Liver (tissue), 8 donors: ENCODE measurements at regions not wholly inside any gene's neighbourhood (a gene's known extent, or its start where the extent isn't known, plus 50 kb on each side); places are given as distances from the start of the nearest gene placed in this dataset.

Experiments
- DNase-seq: peaks from one replicate; pipeline ENCODE4 v3.0.0-alpha.2; 2017; ENCODE audit warnings: low spot score
- H3K27ac ChIP-seq, 2 donors: one replicate each; pipeline ENCODE4 v1.7.0; 2013; ENCODE audit warnings: inconsistent platforms in 2 of 2, low read length in 2 of 2, control low read depth in 1 of 2, low read depth in 1 of 2, mild to moderate bottlenecking in 1 of 2
- H3K27me3 ChIP-seq, 4 donors: one replicate each; pipeline versions ENCODE4 v1.6.1 to v1.7.0; 2013; ENCODE audit warnings: low read length in 3 of 4, inconsistent platforms in 1 of 4, mild to moderate bottlenecking in 1 of 4, moderate library complexity in 1 of 4; ENCODE audit not compliant: control insufficient read depth in 4 of 4, insufficient read depth in 4 of 4
- H3K36me3 ChIP-seq, 4 donors: one replicate each; pipeline versions ENCODE4 v1.6.1 to v1.7.0; 2013; ENCODE audit warnings: low read length in 3 of 4, mild to moderate bottlenecking in 3 of 4, low read depth in 1 of 4, moderate library complexity in 1 of 4; ENCODE audit not compliant: control insufficient read depth in 4 of 4, insufficient read depth in 3 of 4
- H3K4me1 ChIP-seq, 4 donors: one replicate each; pipeline versions ENCODE4 v1.6.1 to v1.7.0; 2013; ENCODE audit warnings: low read length in 3 of 4, mild to moderate bottlenecking in 3 of 4, moderate library complexity in 1 of 4; ENCODE audit not compliant: control insufficient read depth in 4 of 4, insufficient read depth in 4 of 4
- H3K4me3 ChIP-seq, 3 donors: one replicate each; pipeline versions ENCODE4 v1.6.1 to v1.7.0; 2013; ENCODE audit warnings: low read length in 3 of 3, control low read depth in 1 of 3, low read depth in 1 of 3, mild to moderate bottlenecking in 1 of 3
- H3K9ac ChIP-seq, 2 donors: one replicate each; pipeline ENCODE4 v1.7.0; 2013; ENCODE audit warnings: low read length in 2 of 2, mild to moderate bottlenecking in 2 of 2, moderate library complexity in 2 of 2, control low read depth in 1 of 2, low read depth in 1 of 2
- H3K9me3 ChIP-seq, 4 donors: one replicate each; pipeline versions ENCODE4 v1.6.1 to v1.7.0; 2013; ENCODE audit warnings: low read length in 3 of 4; ENCODE audit not compliant: control insufficient read depth in 4 of 4
- ATF3 ChIP-seq: IDR thresholded peaks from 2 replicates; pipeline ENCODE4 v1.6.1; 2016; ENCODE audit warnings: antibody characterized with exemption
- CTCF ChIP-seq: fragments of 150-350 bp; IDR thresholded peaks from 2 replicates; pipeline ENCODE4 v1.5.1; 2017; ENCODE audit warnings: improper control_type of control experiment, low read depth, low read length; ENCODE audit not compliant: missing input control
- EGR1 ChIP-seq, 2 donors: IDR thresholded peaks; 2 replicates each; pipeline ENCODE4 v1.6.1; 2016 to 2018; ENCODE audit warnings: antibody characterized with exemption in 2 of 2, low read depth in 2 of 2
- FOXA1 ChIP-seq: IDR thresholded peaks from 2 replicates; pipeline ENCODE4 v1.6.1; 2016; ENCODE audit warnings: antibody characterized with exemption
- FOXA2 ChIP-seq: IDR thresholded peaks from 2 replicates; pipeline ENCODE4 v1.6.1; 2016; ENCODE audit warnings: antibody characterized with exemption
- GABPA ChIP-seq, 2 donors: IDR thresholded peaks in 1 of 2; conservative IDR thresholded peaks in 1 of 2; 2 replicates each; pipeline ENCODE4 v1.6.1; 2016; ENCODE audit warnings: antibody characterized with exemption in 2 of 2, mild to moderate bottlenecking in 1 of 2, moderate library complexity in 1 of 2
- HNF4A ChIP-seq, 2 donors: conservative IDR thresholded peaks; 2 replicates each; pipeline ENCODE4 v1.6.1; 2016; ENCODE audit warnings: antibody characterized with exemption in 2 of 2, mild to moderate bottlenecking in 2 of 2
- HNF4G ChIP-seq: IDR thresholded peaks from 2 replicates; pipeline ENCODE4 v1.6.1; 2016; ENCODE audit warnings: antibody characterized with exemption
- JUND ChIP-seq, 2 donors: IDR thresholded peaks; 2 replicates each; pipeline ENCODE4 v1.6.1; 2016; ENCODE audit warnings: antibody characterized with exemption in 2 of 2
- MAX ChIP-seq: IDR thresholded peaks from 2 replicates; pipeline ENCODE4 v1.6.1; 2016; ENCODE audit warnings: antibody characterized with exemption
- NR2F2 ChIP-seq: IDR thresholded peaks from 2 replicates; pipeline ENCODE4 v1.6.1; 2016; ENCODE audit warnings: antibody characterized with exemption
- RAD21 ChIP-seq, 2 donors: IDR thresholded peaks; 2 replicates each; pipeline ENCODE4 v1.6.1; 2016; ENCODE audit warnings: antibody characterized with exemption in 2 of 2, mild to moderate bottlenecking in 2 of 2
- REST ChIP-seq: IDR thresholded peaks from 2 replicates; pipeline ENCODE4 v1.6.1; 2016; ENCODE audit warnings: antibody characterized with exemption, mild to moderate bottlenecking
- RXRA ChIP-seq, 2 donors: IDR thresholded peaks; 2 replicates each; pipeline ENCODE4 v1.6.1; 2017 to 2018; ENCODE audit warnings: antibody characterized with exemption in 2 of 2, mild to moderate bottlenecking in 1 of 2
- SP1 ChIP-seq: IDR thresholded peaks from 2 replicates; pipeline ENCODE4 v1.6.1; 2018; ENCODE audit warnings: antibody characterized with exemption, mild to moderate bottlenecking
- YY1 ChIP-seq: IDR thresholded peaks from 2 replicates; pipeline ENCODE4 v1.6.1; 2016; ENCODE audit warnings: antibody characterized with exemption, mild to moderate bottlenecking
- ZBTB33 ChIP-seq: IDR thresholded peaks from 2 replicates; pipeline ENCODE4 v1.6.1; 2016; ENCODE audit warnings: antibody characterized with exemption
- WGBS: extraction: QIAGEN DNeasy Blood & Tissue Kit; methylation state at CpG from one replicate; pipeline ENCODE4 v1.1.7; 2013; 5-methylcytosine and 5-hydroxymethylcytosine counted together
- donor health status: healthy.
- donor health status: healthy.
- donor health status: healthy.
- donor health status: healthy.
- donor health status: healthy.

GRCh38 chr1:184152974-184153373 is 101.4 kb downstream of the TSEN15 start:
- TF ChIP-seq MAX (no peak), JUND (IDR thresholded peaks at IDR 0.05) (no peak), RXRA (IDR thresholded peaks at IDR 0.05) (no peak), FOXA2 (no peak), ZBTB33 (no peak), EGR1 (IDR thresholded peaks at IDR 0.05; ENCODE audit: low read depth in 2 of 2) (no peak), SP1 (no peak), CTCF (no peak), GABPA (IDR thresholded peaks at IDR 0.05 in 1 of 2, conservative IDR thresholded peaks at IDR 0.05 in 1 of 2) (no peak), HNF4A (conservative IDR thresholded peaks at IDR 0.05) (no peak), YY1 (no peak), ATF3 (no peak), HNF4G (no peak), NR2F2 (no peak), REST (no peak)
- Histone ChIP-seq H3K4me1 (no peaks in the 10 kb centered on the region), H3K9me3 (no peaks in the 10 kb centered on the region), H3K9ac (peak overlapping the region in 1 of 2 donors; percentile 6), H3K27ac (peak overlapping the region; percentile 26 to 79), H3K27me3 (no peaks in the 10 kb centered on the region), H3K4me3 (peak overlapping the region in 2 of 3 donors; percentile 1 to 40), H3K36me3 (no peaks in the 10 kb centered on the region)
- DNase-seq: no peak
- WGBS: 44% methylated on average over 11 of the region's 11 CpGs

- no peak overlapping the region for H3K27ac ChIP-seq
- no peak for TF ChIP-seq FOXA2
- no peak for TF ChIP-seq EGR1 (IDR thresholded peaks at IDR 0.05; ENCODE audit: low read depth in 2 of 2)
- no peak for TF ChIP-seq HNF4G
- no peak for TF ChIP-seq RXRA (IDR thresholded peaks at IDR 0.05)
- no peak for TF ChIP-seq CTCF
- no peak for TF ChIP-seq RAD21 (IDR thresholded peaks at IDR 0.05)
- no peak for TF ChIP-seq REST
- no peak for TF ChIP-seq YY1
- no peak for TF ChIP-seq JUND (IDR thresholded peaks at IDR 0.05)
- TF ChIP-seq SP1: no peak
- TF ChIP-seq HNF4A (conservative IDR thresholded peaks at IDR 0.05): no peak
- TF ChIP-seq GABPA (IDR thresholded peaks at IDR 0.05 in 1 of 2, conservative IDR thresholded peaks at IDR 0.05 in 1 of 2): no peak
- TF ChIP-seq MAX: no peak
- TF ChIP-seq FOXA1: no peak
Measured at GRCh38 chr1:184153731-184154130, 102.2 kb downstream of the TSEN15 start.

More at GRCh38 chr1:184153731-184154130, 102.2 kb downstream of the TSEN15 start:
- Histone ChIP-seq H3K4me1 (no peaks in the 10 kb centered on the region), H3K9me3 (no peaks in the 10 kb centered on the region), H3K9ac (no peak overlapping the region), H3K4me3 (no peak overlapping the region), H3K36me3 (no peaks in the 10 kb centered on the region), H3K27me3 (no peaks in the 10 kb centered on the region)
- WGBS: 85% methylated on average over 4 of the region's 4 CpGs
- DNase-seq: no peak
